ENCODE measurements at regions not wholly inside any gene's neighbourhood (a gene's known extent, or its start where the extent isn't known, plus 50 kb on each side); places are given as distances from the start of the nearest gene placed in this dataset.
"Not testable (repeated sequence)": the region's sequence is repeated elsewhere in the genome, so short reads cannot be mapped to it uniquely, and the experiment has no call there.

GRCh38 chr12:89153341-89153740 lies 199.0 kb downstream of the DUSP6 start:
- no peak for DNase-seq

GRCh38 chr12:89151536-89151935 lies 200.8 kb downstream of the DUSP6 start:
- DNase-seq: no peak

GRCh38 chr12:89150789-89151188 lies 201.5 kb downstream of the DUSP6 start:
- DNase-seq: not testable (repeated sequence)

GRCh38 chr12:89140602-89141238 lies 211.6 kb downstream of the DUSP6 start:
- DNase-seq: no peak

GRCh38 chr12:89140141-89140540 lies 212.2 kb downstream of the DUSP6 start:
- no peak for DNase-seq

GRCh38 chr12:89139390-89139789 lies 212.9 kb downstream of the DUSP6 start:
- no peak for DNase-seq

- DNase-seq: no peak
Observed at GRCh38 chr12:89138048-89138852, 214.1 kb downstream of the DUSP6 start.

GRCh38 chr12:89135976-89136634 lies 216.2 kb downstream of the DUSP6 start:
- DNase-seq: no peak

GRCh38 chr12:89134213-89134770 lies 218.0 kb downstream of the DUSP6 start:
- no peak for DNase-seq

- DNase-seq: no peak
Observed at GRCh38 chr12:89129167-89129870, 223.0 kb downstream of the DUSP6 start.

- no peak for DNase-seq
Observed at GRCh38 chr12:89126712-89127111, 225.6 kb downstream of the DUSP6 start.

- no peak for DNase-seq
Observed at GRCh38 chr12:89122852-89123251, 229.4 kb downstream of the DUSP6 start.

- DNase-seq: no peak
Observed at GRCh38 chr12:89117448-89118034, 234.8 kb downstream of the DUSP6 start.

- DNase-seq: no peak
Observed at GRCh38 chr12:89111964-89112363, 240.3 kb downstream of the DUSP6 start.

GRCh38 chr12:89108265-89108664 lies 244.0 kb downstream of the DUSP6 start:
- DNase-seq: no peak

GRCh38 chr12:89106950-89107349 lies 245.4 kb downstream of the DUSP6 start:
- no peak for DNase-seq

- no peak for DNase-seq
Observed at GRCh38 chr12:89105243-89105642, 247.1 kb downstream of the DUSP6 start.

GRCh38 chr12:89103831-89104230 lies 248.5 kb downstream of the DUSP6 start:
- no peak for DNase-seq

GRCh38 chr12:89101440-89101839 lies 250.9 kb downstream of the DUSP6 start:
- no peak for DNase-seq

GRCh38 chr12:89098441-89099112 lies 253.7 kb downstream of the DUSP6 start:
- DNase-seq: no peak

GRCh38 chr12:89092297-89092696 lies 260.0 kb downstream of the DUSP6 start:
- DNase-seq: no peak

GRCh38 chr12:89091293-89091841 lies 260.9 kb downstream of the DUSP6 start:
- DNase-seq: no peak
